ENCODE measurements at regions not wholly inside any gene's neighbourhood (a gene's known extent, or its start where the extent isn't known, plus 50 kb on each side); places are given as distances from the start of the nearest gene placed in this dataset.

- TF ChIP-seq, protein P1, sequence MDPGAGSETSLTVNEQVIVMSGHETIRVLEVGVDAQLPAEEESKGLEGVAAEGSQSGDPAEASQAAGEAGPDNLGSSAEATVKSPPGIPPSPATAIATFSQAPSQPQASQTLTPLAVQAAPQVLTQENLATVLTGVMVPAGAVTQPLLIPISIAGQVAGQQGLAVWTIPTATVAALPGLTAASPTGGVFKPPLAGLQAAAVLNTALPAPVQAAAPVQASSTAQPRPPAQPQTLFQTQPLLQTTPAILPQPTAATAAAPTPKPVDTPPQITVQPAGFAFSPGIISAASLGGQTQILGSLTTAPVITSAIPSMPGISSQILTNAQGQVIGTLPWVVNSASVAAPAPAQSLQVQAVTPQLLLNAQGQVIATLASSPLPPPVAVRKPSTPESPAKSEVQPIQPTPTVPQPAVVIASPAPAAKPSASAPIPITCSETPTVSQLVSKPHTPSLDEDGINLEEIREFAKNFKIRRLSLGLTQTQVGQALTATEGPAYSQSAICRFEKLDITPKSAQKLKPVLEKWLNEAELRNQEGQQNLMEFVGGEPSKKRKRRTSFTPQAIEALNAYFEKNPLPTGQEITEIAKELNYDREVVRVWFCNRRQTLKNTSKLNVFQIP (CRISPR knock-in tag; IDR thresholded peaks at IDR 0.05; ENCODE audit: borderline replicate concordance, low read depth), result no peak
- TF ChIP-seq ISL1 (CRISPR knock-in tag; IDR thresholded peaks at IDR 0.05), result no peak
- TF ChIP-seq ZC3H10 (CRISPR knock-in tag; IDR thresholded peaks at IDR 0.05), result no peak
- TF ChIP-seq SNAI2 (CRISPR knock-in tag; IDR thresholded peaks at IDR 0.05), result no peak
- no peak for TF ChIP-seq RARB (CRISPR knock-in tag; IDR thresholded peaks at IDR 0.05)
- TF ChIP-seq, protein P2, sequence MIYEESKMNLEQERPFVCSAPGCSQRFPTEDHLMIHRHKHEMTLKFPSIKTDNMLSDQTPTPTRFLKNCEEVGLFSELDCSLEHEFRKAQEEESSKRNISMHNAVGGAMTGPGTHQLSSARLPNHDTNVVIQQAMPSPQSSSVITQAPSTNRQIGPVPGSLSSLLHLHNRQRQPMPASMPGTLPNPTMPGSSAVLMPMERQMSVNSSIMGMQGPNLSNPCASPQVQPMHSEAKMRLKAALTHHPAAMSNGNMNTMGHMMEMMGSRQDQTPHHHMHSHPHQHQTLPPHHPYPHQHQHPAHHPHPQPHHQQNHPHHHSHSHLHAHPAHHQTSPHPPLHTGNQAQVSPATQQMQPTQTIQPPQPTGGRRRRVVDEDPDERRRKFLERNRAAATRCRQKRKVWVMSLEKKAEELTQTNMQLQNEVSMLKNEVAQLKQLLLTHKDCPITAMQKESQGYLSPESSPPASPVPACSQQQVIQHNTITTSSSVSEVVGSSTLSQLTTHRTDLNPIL (CRISPR knock-in tag; IDR thresholded peaks at IDR 0.05; ENCODE audit: low read depth), result no peak
- TF ChIP-seq TCF4 (CRISPR knock-in tag; IDR thresholded peaks at IDR 0.05; ENCODE audit: borderline replicate concordance), result no peak
- TF ChIP-seq ZNF8 (CRISPR knock-in tag; IDR thresholded peaks at IDR 0.05), result no peak
- no peak for TF ChIP-seq TSHZ2 (CRISPR knock-in tag; IDR thresholded peaks at IDR 0.05)
- TF ChIP-seq GLIS3 (CRISPR knock-in tag; IDR thresholded peaks at IDR 0.05), result no peak
- no peak for TF ChIP-seq PPARA (CRISPR knock-in tag; IDR thresholded peaks at IDR 0.05; ENCODE audit: borderline replicate concordance)
- TF ChIP-seq ARNTL (CRISPR knock-in tag; IDR thresholded peaks at IDR 0.05; ENCODE audit: borderline replicate concordance, low read depth), result no peak
- TF ChIP-seq, protein P3, sequence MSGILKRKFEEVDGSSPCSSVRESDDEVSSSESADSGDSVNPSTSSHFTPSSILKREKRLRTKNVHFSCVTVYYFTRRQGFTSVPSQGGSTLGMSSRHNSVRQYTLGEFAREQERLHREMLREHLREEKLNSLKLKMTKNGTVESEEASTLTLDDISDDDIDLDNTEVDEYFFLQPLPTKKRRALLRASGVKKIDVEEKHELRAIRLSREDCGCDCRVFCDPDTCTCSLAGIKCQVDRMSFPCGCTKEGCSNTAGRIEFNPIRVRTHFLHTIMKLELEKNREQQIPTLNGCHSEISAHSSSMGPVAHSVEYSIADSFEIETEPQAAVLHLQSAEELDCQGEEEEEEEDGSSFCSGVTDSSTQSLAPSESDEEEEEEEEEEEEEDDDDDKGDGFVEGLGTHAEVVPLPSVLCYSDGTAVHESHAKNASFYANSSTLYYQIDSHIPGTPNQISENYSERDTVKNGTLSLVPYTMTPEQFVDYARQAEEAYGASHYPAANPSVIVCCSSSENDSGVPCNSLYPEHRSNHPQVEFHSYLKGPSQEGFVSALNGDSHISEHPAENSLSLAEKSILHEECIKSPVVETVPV (CRISPR knock-in tag; IDR thresholded peaks at IDR 0.05), result no peak
- no peak for TF ChIP-seq ZFP3 (CRISPR knock-in tag; IDR thresholded peaks at IDR 0.05)
- TF ChIP-seq OSR1 (CRISPR knock-in tag; IDR thresholded peaks at IDR 0.05), result no peak
- TF ChIP-seq CSDC2 (CRISPR knock-in tag; IDR thresholded peaks at IDR 0.05), result no peak
- no peak for TF ChIP-seq ZNF70 (CRISPR knock-in tag; IDR thresholded peaks at IDR 0.05)
- TF ChIP-seq BACH2 (CRISPR knock-in tag; IDR thresholded peaks at IDR 0.05; ENCODE audit: borderline replicate concordance), result no peak
- ATAC-seq, result no peak
Observed at GRCh38 chr10:57008189-57008588, 647.1 kb upstream of the ZWINT start.

DNA sequence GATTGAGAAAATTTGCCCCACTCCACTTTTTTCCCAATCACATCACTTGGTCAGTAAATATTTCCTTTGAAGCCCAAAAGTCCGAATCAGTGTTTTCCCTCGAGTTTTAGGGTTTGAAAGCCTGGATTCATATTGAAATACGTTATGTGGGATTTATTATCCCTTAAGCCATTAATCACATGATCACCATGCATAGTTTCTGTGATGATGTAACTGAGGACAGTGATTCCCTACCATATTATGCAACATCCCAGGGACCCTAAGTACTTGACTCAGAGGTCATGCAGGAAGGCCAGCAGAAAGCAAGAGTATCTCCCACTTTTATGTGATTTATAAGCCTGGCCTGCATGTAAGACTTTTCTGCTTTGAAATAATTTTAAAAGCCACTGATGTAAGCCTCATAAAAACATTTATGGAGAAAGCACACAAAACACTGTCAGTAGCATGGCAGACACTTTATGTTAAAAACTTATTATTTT is 630.6 kb upstream of the ZWINT start:
- ATAC-seq, result no peak
- no peak for TF ChIP-seq ZFP3 (CRISPR knock-in tag; IDR thresholded peaks at IDR 0.05)

GRCh38 chr10:56975513-56975912 is 614.5 kb upstream of the ZWINT start:
- ATAC-seq, result no peak
- TF ChIP-seq ARNTL (CRISPR knock-in tag; IDR thresholded peaks at IDR 0.05; ENCODE audit: borderline replicate concordance, low read depth) (no peak), ISL1 (CRISPR knock-in tag; IDR thresholded peaks at IDR 0.05) (no peak), ZNF70 (CRISPR knock-in tag; IDR thresholded peaks at IDR 0.05) (no peak), SNAI2 (CRISPR knock-in tag; IDR thresholded peaks at IDR 0.05) (no peak), RARB (CRISPR knock-in tag; IDR thresholded peaks at IDR 0.05) (no peak), TOX (CRISPR knock-in tag; IDR thresholded peaks at IDR 0.05; ENCODE audit: borderline replicate concordance) (no peak), ZFP3 (CRISPR knock-in tag; IDR thresholded peaks at IDR 0.05) (no peak), CSDC2 (CRISPR knock-in tag; IDR thresholded peaks at IDR 0.05) (no peak), GLIS3 (CRISPR knock-in tag; IDR thresholded peaks at IDR 0.05) (no peak), OSR1 (CRISPR knock-in tag; IDR thresholded peaks at IDR 0.05) (no peak), ZC3H10 (CRISPR knock-in tag; IDR thresholded peaks at IDR 0.05) (no peak), ESRRG (CRISPR knock-in tag; IDR thresholded peaks at IDR 0.05) (no peak), TCF4 (CRISPR knock-in tag; IDR thresholded peaks at IDR 0.05; ENCODE audit: borderline replicate concordance) (no peak), PPARA (CRISPR knock-in tag; IDR thresholded peaks at IDR 0.05; ENCODE audit: borderline replicate concordance) (no peak), BACH2 (CRISPR knock-in tag; IDR thresholded peaks at IDR 0.05; ENCODE audit: borderline replicate concordance) (no peak)
- TF ChIP-seq, protein P1 (CRISPR knock-in tag; IDR thresholded peaks at IDR 0.05; ENCODE audit: borderline replicate concordance, low read depth), result no peak
- TF ChIP-seq, protein P2 (CRISPR knock-in tag; IDR thresholded peaks at IDR 0.05; ENCODE audit: low read depth), result no peak
- TF ChIP-seq, protein P4, sequence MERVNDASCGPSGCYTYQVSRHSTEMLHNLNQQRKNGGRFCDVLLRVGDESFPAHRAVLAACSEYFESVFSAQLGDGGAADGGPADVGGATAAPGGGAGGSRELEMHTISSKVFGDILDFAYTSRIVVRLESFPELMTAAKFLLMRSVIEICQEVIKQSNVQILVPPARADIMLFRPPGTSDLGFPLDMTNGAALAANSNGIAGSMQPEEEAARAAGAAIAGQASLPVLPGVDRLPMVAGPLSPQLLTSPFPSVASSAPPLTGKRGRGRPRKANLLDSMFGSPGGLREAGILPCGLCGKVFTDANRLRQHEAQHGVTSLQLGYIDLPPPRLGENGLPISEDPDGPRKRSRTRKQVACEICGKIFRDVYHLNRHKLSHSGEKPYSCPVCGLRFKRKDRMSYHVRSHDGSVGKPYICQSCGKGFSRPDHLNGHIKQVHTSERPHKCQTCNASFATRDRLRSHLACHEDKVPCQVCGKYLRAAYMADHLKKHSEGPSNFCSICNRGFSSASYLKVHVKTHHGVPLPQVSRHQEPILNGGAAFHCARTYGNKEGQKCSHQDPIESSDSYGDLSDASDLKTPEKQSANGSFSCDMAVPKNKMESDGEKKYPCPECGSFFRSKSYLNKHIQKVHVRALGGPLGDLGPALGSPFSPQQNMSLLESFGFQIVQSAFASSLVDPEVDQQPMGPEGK (CRISPR knock-in tag; IDR thresholded peaks at IDR 0.05; ENCODE audit: borderline replicate concordance), result no peak
- TF ChIP-seq, protein P3 (CRISPR knock-in tag; IDR thresholded peaks at IDR 0.05), result no peak
